ENCODE measurements at regions not wholly inside any gene's neighbourhood (a gene's known extent, or its start where the extent isn't known, plus 50 kb on each side); places are given as distances from the start of the nearest gene placed in this dataset.
"Not testable (repeated sequence)": the region's sequence is repeated elsewhere in the genome, so short reads cannot be mapped to it uniquely, and the experiment has no call there.

- peak; percentile 10 for DNase-seq (ENCODE audit: low spot score)
These were observed 313.5 kb downstream of the MIAT start for GRCh38 chr22:26970809-26971394.

- DNase-seq (ENCODE audit: low spot score) = no peak
These were observed 314.9 kb downstream of the MIAT start for GRCh38 chr22:26972286-26972685.

GRCh38 chr22:26972915-26973314 lies 315.5 kb downstream of the MIAT start:
- DNase-seq (ENCODE audit: low spot score) = not testable (repeated sequence)

- DNase-seq (ENCODE audit: low spot score) = no peak
These were observed 316.6 kb downstream of the MIAT start for GRCh38 chr22:26974034-26974433.

GRCh38 chr22:26974914-26975803 lies 317.8 kb downstream of the MIAT start:
- no peak for DNase-seq (ENCODE audit: low spot score)

GRCh38 chr22:26975865-26976264 lies 318.5 kb downstream of the MIAT start:
- DNase-seq (ENCODE audit: low spot score) = no peak

GRCh38 chr22:26977741-26978376 lies 320.5 kb downstream of the MIAT start:
- no peak for DNase-seq (ENCODE audit: low spot score)

GRCh38 chr22:26979294-26979693 lies 321.9 kb downstream of the MIAT start:
- no peak for DNase-seq (ENCODE audit: low spot score)

- no peak for DNase-seq (ENCODE audit: low spot score)
These were observed 323.7 kb downstream of the MIAT start for GRCh38 chr22:26981111-26981510.

- no peak for DNase-seq (ENCODE audit: low spot score)
These were observed 324.2 kb downstream of the MIAT start for GRCh38 chr22:26981541-26981940.

GRCh38 chr22:26983311-26983710 lies 325.9 kb downstream of the MIAT start:
- DNase-seq (ENCODE audit: low spot score) = no peak

- no peak for DNase-seq (ENCODE audit: low spot score)
These were observed 327.8 kb downstream of the MIAT start for GRCh38 chr22:26985206-26985605.

- DNase-seq (ENCODE audit: low spot score) = no peak
These were observed 328.8 kb downstream of the MIAT start for GRCh38 chr22:26985931-26986782.

GRCh38 chr22:26986884-26987283 lies 329.5 kb downstream of the MIAT start:
- DNase-seq (ENCODE audit: low spot score) = no peak

- DNase-seq (ENCODE audit: low spot score) = no peak
These were observed 333.3 kb downstream of the MIAT start for GRCh38 chr22:26990503-26991189.

- no peak for DNase-seq (ENCODE audit: low spot score)
These were observed 335.2 kb downstream of the MIAT start for GRCh38 chr22:26992556-26992955.

GRCh38 chr22:26993886-26994285 lies 336.5 kb downstream of the MIAT start:
- DNase-seq (ENCODE audit: low spot score) = no peak

- DNase-seq (ENCODE audit: low spot score) = no peak
These were observed 337.4 kb downstream of the MIAT start for GRCh38 chr22:26994801-26995200.

GRCh38 chr22:26995235-26995634 lies 337.8 kb downstream of the MIAT start:
- no peak for DNase-seq (ENCODE audit: low spot score)

GRCh38 chr22:26996154-26996553 lies 338.8 kb downstream of the MIAT start:
- no peak for DNase-seq (ENCODE audit: low spot score)

GRCh38 chr22:26998129-26998528 lies 340.7 kb downstream of the MIAT start:
- no peak for DNase-seq (ENCODE audit: low spot score)

GRCh38 chr22:26998716-26999115 lies 341.3 kb downstream of the MIAT start:
- DNase-seq (ENCODE audit: low spot score) = no peak

All from SW480 (cell line).